ENCODE measurements at regions not wholly inside any gene's neighbourhood (a gene's known extent, or its start where the extent isn't known, plus 50 kb on each side); places are given as distances from the start of the nearest gene placed in this dataset.

- FAIRE-seq = no peak
Measured at GRCh38 chr4:89541998-89542397, 234.4 kb upstream of the GPRIN3 start.

- FAIRE-seq = no peak
Measured at GRCh38 chr4:89539797-89540711, 232.5 kb upstream of the GPRIN3 start.

DNA sequence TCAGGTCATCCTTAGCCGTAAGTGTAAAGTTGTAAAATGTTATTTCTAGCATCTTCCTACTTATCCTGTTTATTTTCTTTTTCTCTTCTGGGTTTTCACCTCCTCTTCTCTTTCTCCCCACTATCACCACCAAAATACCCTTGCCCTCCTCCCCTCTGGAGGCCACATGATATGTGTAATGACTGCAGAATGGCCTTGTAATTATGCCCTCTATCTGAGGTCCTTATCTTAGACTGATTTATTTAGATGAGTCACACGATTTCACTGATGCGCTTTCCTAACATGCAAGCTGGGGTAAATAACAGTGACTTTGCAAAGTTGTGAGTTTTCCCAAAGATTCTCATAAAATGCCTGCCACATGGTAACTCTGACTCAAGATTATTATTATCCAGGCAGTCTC is 231.8 kb upstream of the GPRIN3 start:
- FAIRE-seq = no peak

DNA sequence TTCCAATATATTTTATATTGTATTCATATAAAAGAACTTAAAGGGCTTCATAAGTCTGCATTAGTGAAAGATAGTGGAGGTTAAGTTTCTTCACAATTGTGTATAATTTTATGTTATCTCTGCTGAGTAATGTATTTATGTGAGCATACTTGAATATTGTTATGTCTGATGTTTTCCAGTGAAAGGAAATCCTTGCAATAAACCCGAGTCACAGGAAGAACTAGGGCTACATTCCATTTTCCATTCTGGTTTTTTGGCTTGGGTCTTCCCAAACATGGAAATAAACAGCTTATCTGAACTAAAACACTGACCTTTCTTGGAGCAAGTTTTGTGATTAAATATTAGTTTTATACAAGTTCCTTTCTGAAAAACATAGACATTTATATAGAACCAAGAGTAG is 231.3 kb upstream of the GPRIN3 start:
- no peak for FAIRE-seq

DNA sequence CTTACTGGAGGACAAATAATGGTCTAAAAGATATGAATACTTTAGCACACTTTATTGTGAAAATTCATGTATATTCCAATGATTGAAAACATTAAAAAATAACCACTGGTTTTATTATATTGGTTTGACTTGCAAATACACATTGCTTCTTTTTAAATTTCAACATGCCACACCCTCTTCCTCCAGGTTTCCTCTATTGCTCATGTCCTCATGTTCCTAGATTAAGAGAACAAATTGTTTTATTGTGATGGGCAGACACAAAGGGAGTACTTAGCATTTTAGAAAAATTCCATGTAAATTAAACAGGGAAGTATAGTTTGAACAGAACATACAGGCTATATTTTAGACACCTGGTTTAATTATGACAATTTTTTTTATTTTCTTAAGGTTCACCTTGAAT is 230.6 kb upstream of the GPRIN3 start:
- no peak for FAIRE-seq

DNA sequence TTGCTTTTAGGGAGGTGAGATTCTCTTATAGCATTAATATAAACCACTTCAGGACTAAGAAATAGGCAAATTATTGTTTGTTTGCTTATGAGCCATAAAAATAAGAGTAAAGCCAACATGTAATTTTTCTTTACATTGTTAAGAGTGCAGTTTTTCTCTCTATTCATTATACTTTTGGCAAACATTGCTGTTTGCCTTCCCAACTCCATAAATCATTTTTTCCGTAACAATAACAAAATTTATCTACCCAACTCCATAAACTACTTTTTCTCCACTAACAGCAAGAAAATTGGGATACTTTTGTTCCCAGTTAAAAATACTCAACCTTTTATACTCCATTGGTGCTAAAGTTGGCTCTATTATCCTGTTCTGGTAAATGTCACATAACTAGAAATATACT is 229.7 kb upstream of the GPRIN3 start:
- FAIRE-seq = no peak

DNA sequence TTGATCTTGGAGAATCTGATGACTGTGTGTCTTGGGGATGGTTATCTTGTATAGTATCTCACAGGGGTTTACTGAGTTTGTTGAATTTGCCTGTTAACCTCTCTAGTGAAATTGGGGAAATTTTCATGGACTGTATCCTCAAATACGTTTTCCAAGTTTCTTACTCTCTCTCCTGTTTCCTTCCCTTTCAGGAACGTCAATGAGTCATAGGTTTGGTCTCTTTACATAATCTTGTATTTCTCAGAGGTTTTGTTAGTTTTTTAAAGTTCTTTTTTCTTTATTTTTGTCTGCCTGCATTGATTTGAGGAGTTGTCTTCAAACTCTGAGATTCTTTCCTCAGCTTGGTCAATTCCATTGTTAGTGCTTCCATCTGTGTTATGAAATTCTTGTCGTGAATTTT is 227.7 kb upstream of the GPRIN3 start:
- FAIRE-seq = no peak

DNA sequence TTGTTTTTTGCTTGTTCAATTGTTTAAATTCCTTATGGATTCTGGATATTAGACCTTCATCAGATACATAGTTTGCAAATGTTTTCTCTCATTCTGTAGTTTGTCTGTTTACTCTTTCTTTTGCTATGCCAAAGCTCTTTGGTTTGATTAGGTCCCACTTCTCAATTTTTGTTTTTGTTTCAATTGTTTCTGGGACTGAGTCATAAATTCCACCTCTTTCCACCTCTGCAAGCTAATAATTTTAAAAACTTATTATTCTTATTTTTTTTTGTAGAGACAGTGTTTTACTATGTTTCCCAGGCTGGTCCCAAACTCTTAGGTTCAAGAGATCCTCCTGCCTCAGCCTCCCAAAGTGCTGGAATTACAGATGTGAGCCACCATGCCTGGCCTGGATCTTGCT is 226.8 kb upstream of the GPRIN3 start:
- no peak for FAIRE-seq

DNA sequence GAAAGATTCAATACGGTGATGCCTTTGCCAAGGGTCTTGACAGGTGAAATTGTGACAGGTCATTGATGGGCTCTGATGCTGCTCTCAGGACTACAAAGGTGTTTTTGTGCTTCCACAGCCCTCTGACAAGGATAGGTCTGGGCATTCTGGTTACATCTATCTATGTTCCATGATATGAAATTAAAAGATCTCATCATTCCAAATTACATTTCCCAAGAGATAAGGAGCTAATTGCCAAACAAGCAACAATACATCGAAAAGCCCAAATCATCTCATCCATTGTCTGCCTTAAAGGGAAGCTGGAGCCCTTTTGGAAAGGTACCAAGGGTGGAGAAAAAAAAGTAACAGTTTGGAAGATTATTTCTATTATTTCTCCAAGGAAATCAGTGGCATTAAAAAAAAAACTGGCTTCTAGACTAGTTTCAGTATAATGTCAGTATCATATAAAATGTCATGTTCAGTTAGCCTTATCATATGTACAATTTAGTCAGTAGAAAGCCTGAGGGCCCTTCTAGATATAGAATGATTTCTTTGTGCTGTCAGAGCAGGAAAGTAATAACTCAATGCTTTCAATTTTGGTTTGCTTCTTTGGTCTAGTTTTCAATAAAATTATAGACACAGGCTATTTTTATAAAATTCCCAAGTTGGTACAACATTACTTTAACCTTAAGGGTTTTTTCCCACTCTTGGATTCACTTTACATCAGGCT is 224.5 kb upstream of the GPRIN3 start:
- FAIRE-seq = no peak

- no peak for FAIRE-seq
Measured at GRCh38 chr4:89528526-89529133, 221.0 kb upstream of the GPRIN3 start.

DNA sequence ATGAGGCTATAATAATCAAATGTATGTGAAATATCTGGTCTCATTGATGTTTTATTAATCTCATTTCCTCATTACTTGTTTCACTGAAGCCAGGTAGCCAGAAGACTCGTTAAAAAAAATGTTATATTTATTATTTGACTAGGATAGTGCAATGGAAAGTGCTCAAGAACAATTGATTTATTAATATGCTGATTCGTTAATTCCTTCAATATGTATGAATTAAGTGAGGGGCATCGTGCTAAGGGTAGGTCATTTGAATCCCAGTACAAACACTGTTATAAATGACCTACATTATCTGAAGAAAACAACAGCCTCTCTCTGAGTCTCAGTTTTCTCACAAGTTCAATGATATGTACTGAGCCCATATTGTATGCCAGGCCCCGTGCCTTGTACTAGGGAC is 214.2 kb upstream of the GPRIN3 start:
- FAIRE-seq = no peak

- FAIRE-seq = no peak
Measured at GRCh38 chr4:89519771-89520320, 212.2 kb upstream of the GPRIN3 start.

DNA sequence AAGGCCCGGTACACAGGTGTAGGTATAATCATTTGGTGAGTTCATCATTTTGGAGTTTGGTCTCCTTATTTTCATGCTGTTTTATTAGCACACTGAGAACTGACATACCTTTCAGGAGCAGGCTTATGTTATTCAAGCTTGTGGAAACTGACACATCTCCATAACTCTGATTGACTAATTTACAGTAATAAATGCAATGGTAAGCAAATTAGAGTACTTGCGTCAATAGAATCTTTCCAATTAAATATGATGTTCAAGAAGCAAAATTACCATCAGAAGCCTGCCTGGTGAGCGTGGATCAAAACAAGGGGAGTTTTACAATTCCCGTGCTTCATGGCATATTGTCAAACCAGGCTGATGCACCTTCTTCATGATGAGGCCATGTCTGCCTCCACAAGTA is 210.7 kb upstream of the GPRIN3 start:
- no peak for FAIRE-seq

GRCh38 chr4:89514811-89515210 is 207.2 kb upstream of the GPRIN3 start:
- no peak for FAIRE-seq

DNA sequence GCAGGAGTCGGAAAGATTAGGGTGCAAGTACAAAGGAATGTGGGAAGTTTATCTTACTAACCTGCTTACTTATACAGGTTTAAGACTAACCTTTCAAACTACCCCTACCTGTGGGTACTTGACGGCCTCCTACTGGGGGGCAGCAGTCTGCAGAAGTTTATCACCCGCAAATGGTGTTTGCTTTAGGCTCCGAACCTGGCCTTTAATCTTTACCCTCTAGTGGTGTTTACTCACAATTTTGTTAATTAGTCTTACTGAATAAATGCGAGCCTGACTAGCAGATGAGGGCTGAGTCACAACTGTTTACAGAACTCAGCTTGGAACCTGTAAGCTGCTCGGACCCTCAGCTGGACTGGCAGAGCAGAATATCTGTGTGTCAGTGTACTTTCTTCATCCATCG is 204.2 kb upstream of the GPRIN3 start:
- FAIRE-seq = no peak

- FAIRE-seq = no peak
Measured at GRCh38 chr4:89509708-89510281, 202.2 kb upstream of the GPRIN3 start.

GRCh38 chr4:89506866-89507491 is 199.4 kb upstream of the GPRIN3 start:
- no peak for FAIRE-seq

DNA sequence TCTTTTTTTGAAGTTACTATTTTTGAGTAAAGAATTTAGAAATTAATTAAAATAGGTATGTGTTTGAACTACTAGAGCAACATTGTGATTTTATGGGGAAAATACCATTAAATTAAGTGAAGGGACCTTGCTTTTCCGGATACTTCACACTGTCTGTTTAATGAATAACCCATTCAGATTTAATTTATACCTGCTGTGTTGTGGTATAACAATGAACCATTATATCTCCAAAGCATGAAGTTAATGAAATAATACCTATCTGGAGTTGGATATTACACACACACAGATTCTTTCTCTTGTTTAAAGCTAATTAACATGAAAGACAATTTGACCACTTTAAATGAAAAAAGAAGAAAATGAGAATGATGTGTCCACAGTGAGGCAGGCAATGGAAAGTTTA is 195.0 kb upstream of the GPRIN3 start:
- no peak for FAIRE-seq

DNA sequence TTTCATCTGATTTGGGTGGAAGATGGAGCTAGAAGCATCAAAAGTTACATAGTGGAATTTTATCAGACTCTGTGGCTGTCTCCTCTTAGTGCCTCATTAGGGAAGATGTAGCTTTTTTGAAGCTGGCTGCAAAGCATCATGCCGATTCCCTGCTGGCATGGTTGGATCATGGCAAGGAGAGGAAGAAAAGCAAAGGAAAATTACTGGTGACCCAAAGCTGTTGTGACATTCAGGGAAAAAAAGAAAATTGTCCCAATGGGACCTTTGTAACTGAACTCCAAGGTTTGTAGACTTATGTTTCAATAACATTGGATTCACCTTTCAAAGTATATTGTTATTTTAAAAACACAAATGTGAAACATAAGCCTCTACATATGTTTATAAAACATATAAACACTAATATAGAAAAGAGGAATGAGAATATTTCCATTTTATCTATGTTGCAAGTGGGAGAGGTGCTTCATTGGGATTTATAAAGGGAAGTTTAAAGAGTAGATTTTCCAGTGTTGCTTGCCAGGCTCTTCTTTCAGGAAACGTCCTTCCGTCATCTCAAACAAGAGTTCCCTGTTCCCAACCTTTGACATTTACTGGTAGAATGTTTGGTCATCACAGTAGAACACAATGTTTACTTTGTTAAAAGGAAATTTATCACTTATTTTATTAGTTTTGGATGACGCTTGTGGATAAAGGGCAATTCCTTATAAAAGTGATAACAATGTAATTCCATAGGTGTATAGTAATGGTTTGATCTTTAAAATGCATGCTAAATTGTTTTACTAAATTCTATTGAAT is 190.1 kb upstream of the GPRIN3 start:
- FAIRE-seq = no peak

DNA sequence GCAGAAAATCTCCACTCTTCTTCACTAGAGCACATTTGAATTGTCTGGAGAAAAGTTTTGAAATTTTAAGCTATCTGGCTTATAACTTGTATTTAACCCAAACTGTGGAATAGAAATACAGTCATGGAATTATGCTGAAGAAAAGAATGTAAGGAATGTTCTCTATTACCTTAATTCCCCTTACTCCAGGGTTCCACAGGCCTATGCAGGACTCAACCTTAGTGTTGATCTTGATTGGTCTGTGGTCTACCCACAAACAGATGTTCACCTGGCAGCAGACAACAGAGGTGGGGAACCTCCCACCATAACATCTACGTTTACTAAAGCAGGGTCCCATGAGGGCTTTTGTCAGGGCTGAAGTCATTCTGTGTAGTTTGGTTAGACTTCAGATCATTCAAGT is 189.3 kb upstream of the GPRIN3 start:
- FAIRE-seq = no peak

DNA sequence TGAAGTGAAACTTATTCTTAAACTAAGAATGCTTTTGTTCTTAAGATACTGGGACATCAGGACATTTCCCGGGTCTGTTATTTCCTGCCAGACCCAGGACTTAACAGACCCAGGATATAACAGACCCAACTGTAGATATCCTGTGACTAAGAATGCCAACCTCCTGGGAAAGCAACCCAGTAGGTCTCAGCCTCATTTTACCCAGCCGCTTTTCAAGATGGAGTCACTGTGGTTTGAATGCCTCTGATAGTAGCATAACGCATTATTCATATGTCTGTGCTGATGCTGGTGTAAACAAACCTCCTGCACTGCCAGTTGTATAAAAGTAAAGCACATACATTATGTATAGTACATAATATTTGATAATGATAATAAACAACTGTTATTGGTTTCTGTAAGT is 185.8 kb upstream of the GPRIN3 start:
- FAIRE-seq = no peak

DNA sequence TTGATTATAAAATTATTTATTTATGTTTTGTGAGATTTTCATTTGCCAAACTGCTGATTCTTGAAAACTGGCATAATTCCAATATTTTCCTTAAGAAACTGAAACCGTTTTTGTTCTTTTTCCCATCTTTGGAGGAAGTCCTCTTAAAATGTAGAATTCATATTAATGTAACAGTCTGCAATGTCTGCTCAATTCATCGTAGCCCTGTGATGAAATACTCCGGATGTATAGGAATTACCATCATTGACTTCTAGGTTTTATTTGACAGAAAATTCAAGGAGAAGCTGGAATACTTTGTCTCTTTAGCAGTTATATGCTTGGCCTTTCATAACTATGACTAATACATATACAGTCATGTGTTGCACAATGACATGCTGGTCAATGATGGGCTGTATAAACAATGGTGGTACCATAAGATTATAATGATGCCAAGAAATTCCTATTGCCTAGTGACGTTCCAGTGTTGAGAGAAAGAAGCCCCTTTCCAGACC is 185.0 kb upstream of the GPRIN3 start:
- FAIRE-seq = no peak

Measured in TTC549 (cell line).